Calu3 (cell line): ENCODE measurements at regions not wholly inside any gene's neighbourhood (a gene's known extent, or its start where the extent isn't known, plus 50 kb on each side); places are given as distances from the start of the nearest gene placed in this dataset.

Experiments used
- BruUV-seq: library from RNA; stranded (reverse); fragments of 400-500 nt; replicated peaks from 2 replicates; lab custom pipeline; 2021; lab: Mats Ljungman, UMichigan
- CTCF ChIA-PET: fragments of 300-600 bp; sonication (Branson Sonifier 250); formaldehyde crosslinking; loops from one replicate; lab custom pipeline; 2022; ENCODE audit warnings: antibody characterized with exemption; lab: Charles Lee
- DNase-seq: peaks from one replicate; pipeline ENCODE4 v3.0.0; 2022
- H3K27ac Mint-ChIP-seq: one replicate; pipeline ENCODE4 v1.8.0; 2022; ENCODE audit warnings: mixed read lengths; ENCODE audit not compliant: unreplicated experiment
- H3K27me3 Mint-ChIP-seq: one replicate; pipeline ENCODE4 v1.8.0; 2022; ENCODE audit warnings: mixed read lengths; ENCODE audit not compliant: unreplicated experiment
- H3K36me3 Mint-ChIP-seq: one replicate; pipeline ENCODE4 v1.8.0; 2022; ENCODE audit warnings: mild to moderate bottlenecking, moderate library complexity, mixed read lengths; ENCODE audit not compliant: insufficient read depth, unreplicated experiment
- H3K4me1 Mint-ChIP-seq: one replicate; pipeline ENCODE4 v1.8.0; 2022; ENCODE audit warnings: mild to moderate bottlenecking, low read depth, mixed read lengths; ENCODE audit not compliant: unreplicated experiment
- H3K4me3 Mint-ChIP-seq: one replicate; pipeline ENCODE4 v1.8.0; 2022; ENCODE audit warnings: mild to moderate bottlenecking, low read depth, moderate library complexity, mixed read lengths; ENCODE audit not compliant: unreplicated experiment
- H3K9me3 Mint-ChIP-seq: one replicate; pipeline ENCODE4 v1.8.0; 2022; ENCODE audit warnings: low read depth, mixed read lengths; ENCODE audit not compliant: unreplicated experiment
- CTCF ChIP-seq: fragments of 200-600 bp; IDR thresholded peaks from one replicate; pipeline ENCODE4 v1.8.0; 2022; ENCODE audit warnings: antibody characterized with exemption; ENCODE audit not compliant: unreplicated experiment
- intact Hi-C: fragments of 100-400 bp; cut with micrococcal nuclease; formaldehyde crosslinking; loops from one replicate; pipeline ENCODE4 v1.10.0; 2022; ENCODE audit not compliant: unreplicated experiment

DNA sequence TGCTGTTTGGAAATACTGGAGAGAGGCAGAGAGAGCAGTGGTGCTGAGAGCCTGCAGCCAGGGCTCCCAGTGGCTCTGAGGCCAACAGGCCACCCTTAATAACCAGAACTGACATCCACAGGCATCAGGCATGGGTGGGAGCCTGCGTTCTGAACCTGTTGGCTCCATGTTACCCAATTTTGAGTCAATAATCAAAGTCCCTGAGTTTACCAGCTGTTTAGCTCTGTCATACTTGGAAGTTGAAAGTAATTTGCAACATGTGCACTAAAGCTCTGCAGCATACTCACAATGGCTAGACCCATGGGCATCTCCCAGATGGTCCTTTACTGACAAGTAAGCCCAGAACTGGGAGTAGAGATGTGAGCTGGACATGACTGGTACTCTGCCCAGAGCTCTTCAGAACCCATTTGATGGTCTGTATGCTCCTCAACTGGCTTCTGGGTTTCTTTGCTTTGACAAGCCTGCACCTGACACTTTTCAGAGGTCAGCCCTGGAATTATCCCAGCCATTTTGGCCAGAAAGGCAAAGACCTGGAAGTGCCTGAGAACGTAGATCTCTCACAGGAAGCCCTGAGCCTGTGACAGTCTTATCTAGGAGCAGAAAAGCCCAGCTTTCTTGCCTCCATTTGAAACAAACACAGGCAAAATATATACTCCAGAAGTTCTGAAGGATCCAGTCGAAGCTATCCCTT, 122.4 kb upstream of the CITED2 start:
- Mint-ChIP-seq H3K4me1 (no peaks in the 10 kb centered on the region), H3K36me3 (no peaks in the 10 kb centered on the region), H3K27me3 (no peaks in the 10 kb centered on the region), H3K9me3 (no peaks in the 10 kb centered on the region), H3K27ac (no peak overlapping the region), H3K4me3 (no peak overlapping the region)
- no peak for TF ChIP-seq CTCF
- DNase-seq, result no peak
- CTCF ChIA-PET, result interaction anchor here (0.5 kb wide), 1 partner anchor 114 kb away, joined by 3 read pairs; no protein-coding TSS in a partner anchor
- BruUV-seq, result no TSS peak
- intact Hi-C loops, result no loop called here

DNA sequence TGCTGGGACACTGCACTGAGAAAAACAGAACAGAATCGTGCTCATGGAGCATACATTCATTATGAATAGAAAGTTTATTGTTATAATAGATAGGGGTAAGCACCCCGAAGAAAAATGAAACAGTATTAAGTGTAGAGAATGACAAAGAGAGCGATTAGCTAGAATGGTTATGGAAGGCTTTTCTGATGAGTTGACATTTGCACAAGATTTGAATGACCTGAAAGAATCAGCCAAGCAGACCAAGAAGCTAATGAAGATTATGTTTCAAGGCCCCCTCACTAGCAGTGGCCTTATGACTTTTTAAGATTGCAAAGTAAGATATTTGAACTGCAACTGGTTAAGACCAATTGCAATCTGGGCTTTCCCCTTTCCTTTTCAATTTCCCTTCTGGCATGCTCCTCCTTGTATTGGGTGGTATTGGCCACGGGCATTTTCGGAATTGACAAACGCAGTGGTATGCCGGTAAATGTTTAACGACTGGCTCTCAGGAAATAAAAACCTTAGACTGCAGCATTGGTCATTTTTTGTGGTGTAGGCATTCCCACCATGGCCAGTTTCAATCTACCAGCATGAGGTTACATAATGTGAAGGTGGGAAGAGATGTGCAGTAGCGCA, 120.0 kb upstream of the CITED2 start:
- BruUV-seq, result no TSS peak
- no peak overlapping the region for H3K27ac Mint-ChIP-seq
- DNase-seq, result no peak
- H3K4me1 Mint-ChIP-seq, result no peaks in the 10 kb centered on the region
- TF ChIP-seq CTCF, result no peak
- CTCF ChIA-PET, result no interaction called here
- H3K36me3 Mint-ChIP-seq, result no peaks in the 10 kb centered on the region
- H3K27me3 Mint-ChIP-seq, result no peaks in the 10 kb centered on the region
- intact Hi-C loops, result no loop called here
- no peak overlapping the region for H3K4me3 Mint-ChIP-seq
- no peaks in the 10 kb centered on the region for H3K9me3 Mint-ChIP-seq

GRCh38 chr6:139490482-139490881, 116.0 kb upstream of the CITED2 start:
- CTCF ChIA-PET, result interaction anchor here (0.7 kb wide), 1 partner anchor 103 kb away, joined by 4 read pairs; no protein-coding TSS in a partner anchor
- no peak for DNase-seq
- TF ChIP-seq CTCF, result no peak
- intact Hi-C loops, result no loop called here
- no peak overlapping the region for H3K4me3 Mint-ChIP-seq
- H3K36me3 Mint-ChIP-seq, result no peaks in the 10 kb centered on the region
- BruUV-seq, result no TSS peak
- H3K4me1 Mint-ChIP-seq, result no peaks in the 10 kb centered on the region
- H3K27me3 Mint-ChIP-seq, result no peaks in the 10 kb centered on the region
- H3K27ac Mint-ChIP-seq, result no peak overlapping the region
- H3K9me3 Mint-ChIP-seq, result no peaks in the 10 kb centered on the region

- no peaks in the 10 kb centered on the region for H3K36me3 Mint-ChIP-seq
- no peak for DNase-seq
- intact Hi-C loops, result no loop called here
- no peak overlapping the region for H3K4me3 Mint-ChIP-seq
- BruUV-seq, result no TSS peak
- no peak overlapping the region for H3K27ac Mint-ChIP-seq
- no peaks in the 10 kb centered on the region for H3K4me1 Mint-ChIP-seq
- CTCF ChIA-PET, result no interaction called here
- H3K27me3 Mint-ChIP-seq, result no peaks in the 10 kb centered on the region
- no peak for TF ChIP-seq CTCF
- no peaks in the 10 kb centered on the region for H3K9me3 Mint-ChIP-seq
Measured at GRCh38 chr6:139486476-139486799, 112.0 kb upstream of the CITED2 start.
